SK-MEL-5 (cell line): ENCODE measurements at regions not wholly inside any gene's neighbourhood (a gene's known extent, or its start where the extent isn't known, plus 50 kb on each side); places are given as distances from the start of the nearest gene placed in this dataset.

Source experiments
- DNase-seq: peaks from one replicate; pipeline ENCODE4 v3.0.0-alpha.2; 2016; ENCODE audit warnings: low read depth, low spot score
- in situ Hi-C: cut with HindIII; loops from 2 replicates; pipeline ENCODE4 v1.10.0; 2016; ENCODE audit warnings: low sequenced_read_pairs, high pct_unique_total_duplicates, low pct_unique_long_range_greater_than_20kb

DNA sequence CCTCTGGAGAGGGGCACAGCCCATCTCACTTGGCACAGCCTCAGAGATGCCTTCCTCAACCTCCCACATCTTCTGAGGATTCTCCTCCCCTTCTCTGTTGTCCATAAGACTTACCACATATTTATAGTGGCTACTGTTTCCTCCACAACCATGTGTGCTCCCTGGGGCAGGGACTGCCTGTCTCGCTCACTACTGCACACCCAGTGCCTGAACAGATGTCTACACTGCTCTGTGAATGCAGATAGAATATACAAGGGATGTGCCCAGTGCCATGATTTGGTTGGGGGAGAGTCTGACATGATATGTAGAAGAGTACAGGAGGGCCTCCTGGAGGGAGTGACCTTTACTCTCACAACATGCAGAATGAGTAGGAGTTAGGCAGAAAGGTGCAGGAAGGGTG, 67.3 kb upstream of the ANO1 start:
- in situ Hi-C loops: loop anchor here (25.0 kb wide), 1 partner anchor 177 kb away; no protein-coding TSS in a partner anchor
- DNase-seq: no peak

- DNase-seq: no peak
- in situ Hi-C loops: loop anchor here (25.0 kb wide), 1 partner anchor 175 kb away; no protein-coding TSS in a partner anchor
Observed at GRCh38 chr11:70012134-70012733, 65.9 kb upstream of the ANO1 start.

GRCh38 chr11:70014291-70014690, 63.8 kb upstream of the ANO1 start:
- in situ Hi-C loops: loop anchor here (25.0 kb wide), 1 partner anchor 173 kb away; no protein-coding TSS in a partner anchor
- DNase-seq: no peak

- in situ Hi-C loops: loop anchor here (25.0 kb wide), 1 partner anchor 170 kb away; no protein-coding TSS in a partner anchor
- no peak for DNase-seq
Observed at GRCh38 chr11:70016666-70017367, 61.3 kb upstream of the ANO1 start.

DNA sequence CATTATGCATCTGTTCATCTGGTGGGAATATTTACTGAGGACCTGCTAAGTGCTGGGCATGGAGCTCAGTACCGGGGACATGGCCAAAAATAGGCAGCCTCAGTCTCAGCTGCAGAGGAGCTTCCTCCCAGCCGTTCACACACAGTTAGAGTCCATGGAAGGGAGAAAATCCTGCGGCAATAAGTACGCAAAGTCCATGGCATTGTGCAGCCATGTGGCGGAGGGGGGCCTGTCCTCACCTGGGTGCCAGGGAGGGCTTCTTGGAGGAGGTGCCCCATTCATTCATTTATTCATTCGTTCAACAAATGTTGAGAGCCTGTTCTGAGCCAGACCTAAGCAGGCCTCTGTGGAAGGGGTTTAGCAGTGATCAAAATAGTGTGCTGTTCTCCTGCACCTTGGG, 59.3 kb upstream of the ANO1 start:
- in situ Hi-C loops: loop anchor here (25.0 kb wide), 1 partner anchor 168 kb away; no protein-coding TSS in a partner anchor
- no peak for DNase-seq

DNA sequence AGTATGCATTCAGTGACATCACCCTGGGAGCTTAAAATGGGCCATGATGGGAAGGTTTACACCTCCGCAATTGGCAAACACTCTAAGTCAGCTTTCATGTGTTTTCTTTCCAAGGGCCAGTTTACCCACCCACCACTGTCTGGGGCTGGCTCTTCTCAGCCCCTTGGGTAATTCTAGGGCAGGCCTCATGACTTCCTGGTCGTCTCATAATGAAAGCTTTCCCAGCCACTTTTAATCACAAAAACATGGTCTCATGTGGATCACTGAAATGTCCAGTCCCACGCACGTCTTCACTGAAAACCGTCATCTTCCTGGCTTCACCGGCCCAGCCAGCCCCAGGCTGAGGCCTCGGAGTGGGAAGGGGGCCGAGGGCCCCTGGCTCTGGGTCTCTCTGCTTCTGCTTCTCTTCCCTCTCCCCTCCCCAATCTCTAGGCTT, 58.5 kb upstream of the ANO1 start:
- no peak for DNase-seq
- in situ Hi-C loops: loop anchor here (25.0 kb wide), 1 partner anchor 168 kb away; no protein-coding TSS in a partner anchor

DNA sequence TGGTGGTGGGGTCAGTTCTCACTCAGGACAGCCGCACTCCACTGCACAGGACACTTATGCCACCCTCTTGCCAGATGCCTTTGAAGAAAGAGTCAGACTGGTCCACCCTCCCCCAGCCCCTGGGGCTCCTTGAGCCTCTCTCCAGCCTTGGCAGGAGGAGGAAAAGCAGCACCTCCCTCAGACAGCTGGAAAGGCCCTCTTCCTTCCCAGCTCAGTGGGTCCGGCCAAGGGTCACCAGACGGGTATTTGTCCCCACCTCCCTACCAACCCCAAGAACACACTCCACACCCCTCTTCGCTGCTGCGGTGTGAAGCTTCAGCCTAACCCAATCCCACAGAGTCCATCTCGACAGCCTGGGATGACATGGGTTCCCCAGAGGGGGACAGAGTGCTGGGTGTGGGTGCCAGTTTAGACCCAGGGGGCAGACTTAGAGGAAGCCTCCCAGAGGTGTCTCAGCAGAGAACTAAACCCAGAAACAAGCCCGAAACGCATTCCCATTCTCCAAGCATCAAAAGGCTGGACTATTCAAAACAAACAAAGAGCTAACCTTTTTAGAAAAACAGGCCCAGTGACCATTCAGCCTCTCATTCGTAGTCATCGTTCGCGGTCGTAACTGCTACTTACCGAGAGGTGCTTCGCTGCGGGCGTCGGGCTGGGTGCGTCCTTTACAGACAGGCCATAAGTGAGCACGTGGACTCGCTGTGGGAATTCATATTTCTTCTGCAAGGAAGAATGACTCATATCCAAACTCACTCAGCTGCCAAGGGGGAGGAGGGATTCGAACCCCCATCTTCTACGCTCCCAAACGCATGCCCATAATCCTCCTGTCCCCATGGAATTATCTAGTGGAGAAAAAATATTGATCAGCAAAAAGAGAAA, 57.5 kb upstream of the ANO1 start:
- DNase-seq: no peak
- in situ Hi-C loops: loop anchor here (25.0 kb wide), 1 partner anchor 167 kb away; no protein-coding TSS in a partner anchor

- DNase-seq: no peak
- in situ Hi-C loops: loop anchor here (25.0 kb wide), 1 partner anchor 166 kb away; no protein-coding TSS in a partner anchor
Observed at GRCh38 chr11:70021586-70021985, 56.5 kb upstream of the ANO1 start.

DNA sequence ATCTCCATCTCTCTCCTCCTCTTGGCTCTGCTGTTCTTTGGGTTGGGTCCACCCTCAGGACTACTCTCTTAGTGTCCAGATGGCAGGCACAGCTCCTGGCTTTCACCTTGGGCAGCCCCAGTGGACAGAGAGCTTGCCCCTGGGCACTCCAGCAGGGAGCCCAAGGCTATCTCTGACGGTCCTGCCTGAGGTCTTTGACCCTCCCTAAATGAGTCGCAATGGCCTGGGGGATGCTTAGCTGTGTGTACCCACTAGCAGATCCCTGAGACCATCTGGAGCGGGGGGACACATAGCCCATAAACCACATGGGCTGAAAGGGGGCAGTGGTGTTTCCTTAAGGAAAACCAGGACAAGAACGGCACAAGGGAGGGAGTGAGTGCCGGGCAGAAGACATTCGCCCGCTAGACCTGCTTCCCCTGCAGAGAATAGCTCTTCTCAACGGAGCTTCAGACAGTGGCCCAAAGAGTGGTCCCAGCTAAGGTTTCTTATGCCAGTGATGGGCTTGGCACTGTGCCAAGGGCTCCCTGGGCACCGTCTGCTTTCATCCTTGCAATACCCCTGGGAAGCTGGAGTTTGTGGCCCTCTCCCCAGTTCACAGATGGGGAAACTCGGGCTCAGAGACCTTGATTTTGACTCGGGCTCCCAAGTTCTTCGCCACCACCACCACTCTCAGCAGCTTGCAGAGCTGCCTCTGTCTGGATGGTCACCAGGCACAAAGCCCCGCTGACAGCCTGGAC, 53.9 kb upstream of the ANO1 start:
- in situ Hi-C loops: loop anchor here (25.0 kb wide), 1 partner anchor 163 kb away; no protein-coding TSS in a partner anchor

DNA sequence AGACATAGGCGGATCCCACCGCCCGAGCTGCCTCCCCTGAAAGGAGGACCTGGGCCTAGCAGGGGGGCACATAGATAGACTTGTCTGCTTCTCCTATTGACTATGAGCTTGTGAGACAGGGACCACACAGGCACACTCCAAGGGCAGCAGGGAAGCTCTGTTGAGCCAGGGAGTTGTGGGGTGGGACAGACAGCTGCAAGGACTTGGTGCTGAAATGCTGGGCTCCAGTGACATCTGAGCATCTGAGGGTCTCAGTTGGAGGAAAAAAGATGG, 53.4 kb upstream of the ANO1 start:
- in situ Hi-C loops: loop anchor here (25.0 kb wide), 1 partner anchor 163 kb away; no protein-coding TSS in a partner anchor
- no peak for DNase-seq

More for the DNA sequence above, 53.9 kb upstream of the ANO1 start:
- no peak for DNase-seq

GRCh38 chr11:70025308-70025707, 52.8 kb upstream of the ANO1 start:
- DNase-seq: no peak
- in situ Hi-C loops: no loop called here

- no peak for DNase-seq
Observed at GRCh38 chr11:70026012-70026411, 52.1 kb upstream of the ANO1 start.

GRCh38 chr11:70026726-70027125, 51.4 kb upstream of the ANO1 start:
- in situ Hi-C loops: no loop called here
- no peak for DNase-seq

More at GRCh38 chr11:70026012-70026411, 52.1 kb upstream of the ANO1 start:
- in situ Hi-C loops: no loop called here

DNA sequence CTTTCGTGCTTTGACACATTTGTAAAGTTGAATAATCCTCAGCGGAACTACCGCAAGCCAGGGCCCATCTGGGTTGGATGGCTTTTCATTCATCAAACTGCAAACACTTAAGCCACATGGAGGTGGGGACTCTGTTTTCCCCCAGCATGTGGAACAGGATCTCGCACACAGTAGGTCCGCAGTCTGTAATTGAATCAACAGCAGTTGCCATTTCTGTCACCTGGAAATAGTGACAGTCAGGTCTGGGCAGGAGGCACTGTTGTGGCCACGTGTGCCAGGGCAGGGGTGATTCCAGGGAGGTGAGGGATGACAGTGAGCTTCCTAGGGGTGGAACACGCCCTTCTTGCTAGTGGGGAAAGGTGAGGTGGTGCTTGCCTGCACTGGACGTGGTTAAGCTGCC, 50.7 kb upstream of the ANO1 start:
- DNase-seq: no peak
- in situ Hi-C loops: no loop called here

DNA sequence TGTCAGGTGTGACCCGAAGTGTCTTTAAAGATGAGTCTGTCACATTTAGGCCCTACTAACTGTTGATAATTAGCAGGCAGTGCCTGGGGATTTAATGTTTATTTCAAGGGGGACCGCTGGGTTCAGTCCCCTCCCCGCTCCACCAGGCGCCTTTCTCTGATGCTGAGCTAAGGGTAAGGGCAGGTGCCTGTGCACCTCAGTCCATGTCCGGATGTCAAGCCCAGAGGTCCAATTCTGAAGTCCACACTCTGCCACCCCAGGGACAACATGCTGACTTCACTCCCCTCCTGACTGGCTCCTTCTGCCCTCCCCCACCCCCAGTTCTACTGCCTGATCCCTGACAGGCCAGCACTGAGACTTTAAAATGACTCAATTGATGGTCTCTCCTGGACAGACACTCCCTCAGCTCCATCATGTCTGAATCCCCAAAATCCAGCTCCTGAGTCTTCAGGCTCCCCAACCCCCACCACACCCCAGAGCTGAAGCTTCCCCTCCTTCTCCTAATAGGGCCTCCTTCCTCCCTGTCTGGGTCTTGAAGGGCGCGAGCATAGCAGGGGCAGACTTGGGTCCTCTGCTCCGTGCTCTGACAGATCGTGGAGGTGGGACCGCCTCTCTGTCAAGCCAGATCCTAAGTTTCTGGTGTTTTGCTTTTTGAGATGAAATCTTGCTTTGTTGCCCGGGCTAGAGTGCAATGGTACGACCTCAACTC, 49.8 kb upstream of the ANO1 start:
- no peak for DNase-seq
- in situ Hi-C loops: no loop called here
